ENCODE measurements at regions not wholly inside any gene's neighbourhood (a gene's known extent, or its start where the extent isn't known, plus 50 kb on each side); places are given as distances from the start of the nearest gene placed in this dataset.
"Not testable (repeated sequence)": the region's sequence is repeated elsewhere in the genome, so short reads cannot be mapped to it uniquely, and the experiment has no call there.

DNA sequence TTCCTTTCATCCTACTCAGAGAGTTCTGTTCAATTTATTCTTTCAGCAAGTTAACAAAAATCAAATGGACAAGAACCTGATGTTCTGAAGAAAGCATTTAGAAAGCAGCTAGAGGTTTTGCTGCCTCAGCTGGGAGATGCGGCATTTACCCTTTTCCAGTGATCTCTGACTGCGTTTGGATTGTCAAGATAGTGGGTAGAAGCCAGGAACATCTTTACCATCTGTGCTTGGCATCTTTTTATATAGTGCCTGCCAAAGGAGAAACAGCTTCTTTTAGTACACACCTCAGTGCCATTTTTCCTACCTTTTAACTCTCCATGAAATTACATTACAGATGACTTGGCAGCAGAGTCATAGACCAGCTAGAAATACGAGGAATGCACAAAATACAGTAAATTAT is 680.8 kb downstream of the SLITRK1 start:
- no peak for DNase-seq

DNA sequence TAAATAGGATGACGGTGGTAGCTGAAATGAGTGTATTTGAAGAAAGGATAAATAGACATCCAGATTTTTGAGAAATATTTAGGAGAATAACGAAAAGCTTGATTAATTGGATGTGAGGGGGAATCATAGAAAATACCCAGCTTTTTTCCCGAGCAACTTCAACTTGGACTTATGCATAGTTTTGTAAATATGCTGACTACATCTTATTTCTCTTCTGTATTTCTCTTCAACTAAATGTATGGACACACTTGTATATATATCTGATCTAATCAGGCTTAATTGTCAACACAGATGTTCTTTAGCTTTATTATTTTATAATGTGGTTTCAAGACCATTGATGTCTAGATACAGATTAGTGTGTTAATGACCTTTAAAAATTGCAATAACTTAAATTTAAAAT is 685.0 kb downstream of the SLITRK1 start:
- no peak for DNase-seq

DNA sequence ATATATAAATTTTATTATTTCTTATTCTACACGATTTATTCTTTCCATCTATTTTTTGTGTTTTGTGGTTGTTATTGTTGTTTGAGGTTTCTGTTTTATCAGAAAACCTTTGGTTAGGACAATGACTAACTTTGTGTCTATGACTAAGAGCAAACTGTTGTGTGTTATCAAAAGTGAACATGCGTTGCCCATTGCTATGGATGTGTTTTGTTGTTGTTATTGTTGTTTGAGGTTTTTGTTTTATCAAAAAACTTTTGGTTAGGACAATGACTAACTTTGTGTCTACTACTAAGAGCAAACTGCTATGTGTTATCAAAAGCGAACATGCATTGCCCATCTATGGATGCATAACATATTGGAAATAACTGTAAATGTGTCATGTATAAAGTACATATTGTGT is 692.3 kb downstream of the SLITRK1 start:
- no peak for DNase-seq

DNA sequence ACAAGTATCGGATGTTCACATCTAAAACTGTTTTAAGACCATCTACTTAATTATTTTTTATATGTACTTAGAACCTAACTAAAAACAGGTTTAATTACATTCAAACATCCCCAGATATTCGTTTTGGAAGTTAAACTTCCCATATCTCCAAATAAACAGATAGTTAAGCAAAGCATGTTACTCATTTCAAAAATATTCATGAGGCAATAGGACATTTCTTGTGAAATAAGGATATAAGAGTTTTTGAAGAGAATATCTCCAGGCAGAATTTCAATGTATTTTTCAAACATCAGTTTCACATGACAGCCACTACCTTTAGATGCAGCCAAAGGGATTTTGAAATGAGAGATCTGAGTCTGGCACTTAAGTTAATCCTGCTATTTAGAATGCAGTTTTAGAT is 697.5 kb downstream of the SLITRK1 start:
- no peak for DNase-seq

DNA sequence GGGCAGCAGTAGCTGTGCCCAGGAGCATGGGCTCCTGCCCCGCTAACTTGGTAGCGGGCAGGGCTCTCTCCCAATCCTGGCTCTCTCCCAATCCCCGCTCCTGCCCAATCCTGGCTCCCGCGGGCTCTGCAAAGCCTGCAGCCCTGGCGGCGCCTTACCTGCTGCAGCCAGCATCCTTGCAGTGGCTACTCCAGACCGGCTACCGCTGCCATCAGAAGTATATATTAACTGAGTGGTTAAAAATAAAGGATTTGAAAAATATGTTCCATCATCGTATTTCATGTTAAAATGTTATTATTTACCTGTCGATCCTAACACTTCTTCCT is 698.2 kb downstream of the SLITRK1 start:
- DNase-seq, result no peak

DNA sequence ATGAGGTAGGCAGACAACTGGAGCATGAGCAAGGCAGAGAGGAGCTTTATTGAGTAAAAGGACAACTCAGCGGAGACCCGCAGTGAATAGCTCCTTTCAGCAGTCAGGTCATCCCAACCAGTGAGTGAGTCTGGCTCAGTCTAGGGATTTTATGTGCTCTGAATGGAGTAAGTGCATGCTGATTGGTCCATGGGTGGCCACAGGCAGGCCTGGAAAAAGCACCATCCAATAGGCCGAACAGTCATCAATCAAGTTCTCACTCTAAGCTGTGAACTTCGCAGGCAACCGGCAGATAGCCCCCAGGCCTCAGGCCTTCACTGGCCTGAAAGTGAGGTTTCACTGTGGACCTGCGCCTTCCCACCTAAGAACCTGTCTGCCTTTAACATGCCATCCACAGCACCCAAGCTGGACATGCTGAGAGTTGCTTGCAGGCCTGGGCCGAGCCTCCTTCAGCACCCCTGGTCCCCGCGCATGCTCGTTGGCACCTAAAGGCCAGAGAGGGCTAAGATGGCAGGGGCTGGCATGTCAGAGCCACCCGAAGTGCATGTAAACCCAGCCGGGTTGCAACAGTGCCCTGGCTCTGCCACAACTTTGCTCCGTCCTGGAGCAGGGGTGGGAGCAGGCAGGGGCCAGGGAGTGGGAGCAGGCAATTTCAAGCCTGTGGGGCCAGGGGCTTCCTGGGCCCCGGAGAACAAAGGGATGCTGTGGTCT is 698.7 kb downstream of the SLITRK1 start:
- no peak for DNase-seq

DNA sequence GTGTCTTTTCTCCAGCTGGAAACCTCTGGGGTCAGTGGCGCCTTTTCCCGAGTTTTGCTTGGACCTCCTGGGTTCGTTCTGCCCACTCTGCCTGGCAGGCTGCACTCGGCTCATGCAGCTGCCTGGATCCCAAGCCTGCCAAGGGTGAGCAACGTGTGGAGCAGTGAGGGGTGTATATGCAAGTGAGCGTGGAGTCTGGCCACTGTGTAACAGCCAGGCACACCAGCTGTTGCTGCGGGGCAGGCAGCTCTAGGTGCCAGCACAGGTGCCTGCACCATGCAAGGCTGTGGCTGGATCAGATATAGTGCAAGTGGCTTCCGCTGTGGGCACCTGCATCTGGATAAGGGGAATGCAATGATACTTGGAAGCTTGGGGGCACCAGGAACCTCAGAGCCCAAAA is 699.4 kb downstream of the SLITRK1 start:
- DNase-seq, result no peak

DNA sequence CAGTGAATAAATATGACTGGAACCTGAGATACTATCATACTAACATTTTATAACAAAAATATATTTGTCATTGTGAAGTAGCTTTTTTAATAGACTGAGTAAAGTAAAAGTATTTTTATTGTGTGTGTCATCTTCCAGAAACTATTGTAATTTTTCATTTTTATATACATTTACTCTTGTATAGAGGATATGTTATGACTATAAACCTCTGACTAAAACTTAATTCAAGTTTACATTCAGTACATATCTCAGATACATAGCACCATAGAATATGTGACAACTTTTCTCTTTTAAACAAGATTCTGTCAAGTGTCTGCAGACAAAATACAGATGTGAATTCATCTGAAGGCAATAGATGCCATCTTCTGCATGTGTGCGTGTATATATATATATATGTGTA is 704.3 kb downstream of the SLITRK1 start:
- no peak for DNase-seq

DNA sequence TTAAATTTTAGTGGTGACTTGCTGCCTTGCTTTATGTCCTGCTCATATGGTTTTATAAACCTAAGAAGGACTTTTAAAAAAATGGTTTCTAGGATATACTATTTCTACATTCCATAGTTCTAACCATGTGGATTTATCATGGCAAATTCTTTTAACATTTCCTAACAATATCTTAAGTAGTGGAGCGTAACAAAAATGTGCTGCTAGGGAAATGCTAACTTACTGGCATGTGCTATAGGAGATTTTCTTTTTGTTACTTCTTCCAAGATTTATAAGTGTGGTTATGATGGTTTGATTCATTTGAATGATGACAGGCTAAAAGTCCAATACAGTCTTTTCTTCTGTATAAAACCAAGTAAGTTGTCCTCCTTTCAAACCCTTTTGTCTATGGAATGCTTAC is 713.7 kb downstream of the SLITRK1 start:
- no peak for DNase-seq

DNA sequence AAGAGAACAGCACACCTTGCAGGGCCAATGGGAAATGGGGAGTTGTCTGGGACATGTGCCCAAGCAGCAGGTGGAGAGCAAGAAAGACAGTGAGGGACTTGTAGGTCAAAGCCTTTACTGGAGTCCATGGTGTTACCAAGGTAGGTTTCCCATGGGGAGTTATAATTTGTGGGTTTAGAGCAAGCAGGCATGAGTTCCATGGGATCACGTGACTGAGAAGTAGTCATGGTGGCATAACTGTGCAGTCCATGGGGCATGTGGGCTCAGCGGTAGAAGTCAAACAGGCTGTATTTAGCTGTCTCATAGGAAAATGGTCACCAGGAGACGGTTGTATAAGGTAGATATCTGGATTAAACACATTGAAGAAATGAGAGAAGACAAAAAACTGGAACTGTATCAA is 715.1 kb downstream of the SLITRK1 start:
- DNase-seq, result no peak

DNA sequence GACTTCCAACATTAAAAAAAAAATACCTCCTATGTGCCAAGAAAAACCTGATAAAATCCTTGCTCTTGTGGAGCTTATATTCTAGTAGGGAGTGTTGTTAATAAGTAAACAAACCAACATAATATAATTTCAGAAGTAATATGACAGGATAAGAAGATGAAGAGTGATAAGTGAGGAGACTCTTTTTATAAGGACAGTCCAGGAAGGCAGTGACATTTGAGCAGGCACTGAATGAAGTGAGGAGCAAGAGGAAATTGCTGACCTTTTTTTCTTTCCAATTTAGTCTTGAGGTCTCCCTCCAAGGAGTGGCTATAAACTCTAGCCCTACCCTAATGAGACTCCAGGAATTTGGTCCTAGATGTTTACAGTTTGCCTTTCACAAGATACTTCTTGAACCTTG is 715.7 kb downstream of the SLITRK1 start:
- no peak for DNase-seq

DNA sequence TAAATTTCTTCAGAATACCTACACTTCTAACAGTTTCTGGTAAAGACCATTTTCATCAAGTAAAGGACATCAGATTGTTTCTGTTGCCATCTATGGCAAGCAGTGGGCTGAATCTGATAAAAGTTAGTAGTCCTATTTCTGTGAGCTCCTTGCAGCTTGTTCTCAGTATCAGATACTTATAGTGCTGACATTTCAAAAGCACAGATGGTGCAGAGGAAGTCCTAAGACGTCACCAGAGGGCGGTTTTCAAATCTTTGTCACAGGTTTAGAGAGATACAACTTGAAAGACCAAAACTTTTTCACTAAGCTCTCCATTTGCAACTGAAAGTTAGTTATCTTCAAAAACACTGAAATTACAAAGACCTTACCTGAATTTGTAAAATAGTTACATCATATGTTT is 719.8 kb downstream of the SLITRK1 start:
- no peak for DNase-seq

DNA sequence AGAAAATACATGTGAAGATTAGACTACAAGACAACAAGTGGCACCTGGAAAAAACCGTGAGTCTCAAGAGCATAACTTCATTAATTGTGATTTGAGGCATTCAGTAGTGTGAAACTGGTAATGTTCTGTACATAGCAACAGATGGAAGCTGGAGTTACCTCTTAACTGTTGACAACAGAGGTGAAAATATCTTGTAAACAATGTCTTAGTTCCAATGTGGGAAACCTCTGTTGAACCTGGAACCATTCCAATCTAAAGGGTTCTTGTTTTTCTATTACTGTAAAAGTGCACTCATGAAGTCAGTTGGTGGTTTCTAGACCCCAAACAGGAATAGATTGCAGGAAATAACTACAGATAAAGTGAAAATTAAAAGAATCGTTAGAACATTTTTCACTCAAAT is 728.4 kb downstream of the SLITRK1 start:
- DNase-seq, result peak; percentile 93

DNA sequence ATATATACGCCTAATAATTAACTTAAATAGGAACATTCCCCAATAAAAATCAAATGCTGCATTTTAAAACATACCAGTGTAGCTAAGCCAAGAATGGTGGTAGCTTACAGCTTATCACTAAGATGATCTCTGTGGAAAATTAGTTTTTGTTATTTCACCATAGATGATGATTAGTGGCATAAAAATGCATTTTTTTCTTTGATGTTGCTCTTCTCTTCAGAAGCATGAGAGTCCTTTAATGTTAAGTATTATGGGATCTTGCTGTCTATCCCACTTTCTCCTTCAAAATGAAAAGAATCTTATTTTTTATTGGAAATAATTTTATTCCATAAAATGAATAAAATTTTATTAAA is 731.0 kb downstream of the SLITRK1 start:
- DNase-seq, result no peak

DNA sequence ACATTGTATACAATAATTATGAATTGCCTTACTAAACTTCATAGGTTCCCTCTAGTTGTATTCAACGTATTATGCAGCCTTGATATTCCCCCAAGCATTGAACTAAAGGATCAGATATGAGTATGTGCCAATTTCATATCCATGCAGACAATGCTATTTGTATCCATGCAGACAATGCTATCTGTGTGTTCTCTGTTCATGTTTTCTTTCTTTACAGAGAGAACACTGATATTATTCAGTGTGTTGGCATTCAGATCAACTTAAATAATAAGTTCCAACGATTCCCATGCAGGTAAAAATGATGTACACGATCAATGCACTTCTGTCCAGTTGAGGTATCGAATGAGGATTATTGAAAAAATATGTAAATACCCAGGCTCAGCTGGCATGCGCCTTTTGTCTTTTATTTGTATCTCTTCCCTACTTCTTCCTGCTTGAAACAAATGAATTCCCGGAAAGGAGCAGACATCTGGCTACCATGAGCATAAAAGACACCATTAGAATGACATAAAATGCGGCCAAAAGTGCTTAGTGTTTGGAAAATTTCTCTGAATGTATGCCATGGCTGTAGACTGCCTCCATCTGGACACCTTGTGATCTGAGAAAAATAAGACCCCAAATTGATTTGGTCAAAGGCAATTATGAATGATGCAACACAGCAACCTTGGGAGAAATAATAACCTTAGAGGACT is 731.5 kb downstream of the SLITRK1 start:
- DNase-seq, result no peak

DNA sequence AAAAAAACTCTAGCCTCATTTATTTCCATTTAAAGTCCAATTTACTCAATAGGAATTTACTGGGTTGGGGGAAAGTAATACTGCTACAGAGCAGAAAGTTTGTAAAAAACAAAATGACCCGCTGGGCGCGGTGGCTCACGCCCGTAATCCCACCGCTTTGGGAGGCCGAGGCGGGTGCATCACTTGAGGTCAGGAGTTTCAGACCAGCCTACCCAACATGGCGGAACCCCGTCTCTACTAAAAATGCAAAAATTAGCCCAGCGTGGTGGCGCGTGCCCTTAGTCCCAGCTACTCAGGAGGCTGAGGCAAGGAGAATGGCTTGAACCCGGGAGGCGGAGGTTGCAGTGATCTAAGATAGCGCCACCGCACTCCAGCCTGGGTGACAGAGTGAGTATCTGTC is 745.6 kb downstream of the SLITRK1 start:
- no peak for DNase-seq

DNA sequence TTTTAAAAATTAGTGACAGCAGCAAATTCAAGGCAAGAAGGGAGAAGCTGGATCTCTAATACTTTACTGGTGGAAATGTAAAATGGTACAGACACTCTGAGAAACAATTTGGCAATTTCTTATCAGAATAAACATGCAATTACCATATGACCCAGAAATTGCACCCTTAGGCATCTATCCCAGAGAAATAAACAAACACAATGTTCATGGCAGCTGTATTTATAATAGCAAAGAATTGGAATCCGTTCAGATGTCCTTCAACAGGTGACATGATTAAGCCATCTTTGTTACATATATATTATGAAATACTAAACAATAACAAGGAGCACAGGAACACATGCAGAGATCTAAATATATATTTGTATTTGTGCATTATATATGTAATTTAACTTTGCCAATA is 756.5 kb downstream of the SLITRK1 start:
- DNase-seq, result no peak

DNA sequence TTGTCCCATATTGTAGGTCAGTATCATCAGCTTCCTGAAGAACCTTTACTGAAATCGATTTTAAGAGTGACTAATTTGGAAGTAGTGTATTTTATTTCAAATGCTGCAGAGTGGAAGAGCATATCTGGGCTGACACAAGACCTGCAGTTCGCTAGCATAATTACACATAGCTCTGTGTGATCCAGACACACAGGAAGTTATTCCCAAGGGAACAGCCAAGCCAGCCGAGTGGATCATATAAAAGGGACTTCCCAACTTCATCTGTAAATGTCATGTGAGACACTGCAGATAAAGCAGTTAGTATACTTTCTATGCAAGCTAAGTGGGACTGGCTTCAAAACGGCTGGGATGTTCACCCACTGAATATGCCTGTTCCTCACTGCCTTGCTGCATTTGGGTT is 760.4 kb downstream of the SLITRK1 start:
- DNase-seq, result no peak

DNA sequence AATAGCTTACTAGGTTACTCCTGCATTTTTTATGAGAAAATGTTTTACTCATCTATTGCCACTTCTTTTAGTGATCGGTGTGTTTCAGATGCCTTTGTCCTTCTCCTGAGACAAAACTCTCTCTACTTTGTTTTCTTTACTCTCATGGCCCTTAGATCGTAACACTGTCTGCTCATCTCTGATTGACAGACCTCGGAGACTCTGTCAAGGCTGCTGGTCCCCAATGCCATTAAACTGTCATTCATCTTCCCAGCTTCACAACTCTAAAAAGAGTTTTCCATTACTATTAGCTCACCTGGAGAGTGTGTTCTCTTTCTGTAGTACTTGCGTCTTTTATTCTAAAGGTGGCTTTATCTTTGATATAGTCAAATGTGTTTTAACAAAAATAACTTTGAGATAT is 765.2 kb downstream of the SLITRK1 start:
- DNase-seq, result no peak

DNA sequence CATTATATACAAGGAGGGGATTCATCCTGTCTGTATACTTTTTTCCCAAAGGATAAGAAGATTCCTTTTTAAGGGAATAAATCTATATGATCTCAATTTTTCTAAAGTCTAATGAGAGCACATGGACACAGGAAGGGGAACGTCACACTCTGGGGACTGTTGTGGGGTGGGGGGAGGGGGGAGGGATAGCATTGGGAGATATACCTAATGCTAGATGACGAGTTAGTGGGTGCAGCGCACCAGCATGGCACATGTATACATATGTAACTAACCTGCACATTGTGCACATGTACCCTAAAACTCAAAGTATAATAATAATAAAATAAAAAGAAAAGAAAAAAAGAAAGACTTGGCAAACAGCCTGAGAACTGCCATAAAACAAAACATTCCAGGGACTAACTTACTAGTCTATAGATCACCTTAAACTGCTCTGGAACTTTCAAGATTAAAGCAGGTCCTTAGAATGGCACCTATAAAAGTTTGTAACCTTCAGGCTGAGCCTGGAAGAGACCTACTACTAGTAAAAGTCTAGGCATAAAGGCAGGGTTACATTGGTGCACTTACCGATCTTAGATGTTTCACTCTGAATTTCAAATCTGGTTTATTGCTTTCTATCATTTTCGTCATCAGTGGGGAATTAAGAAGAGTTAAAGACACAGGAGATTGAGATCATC is 780.6 kb downstream of the SLITRK1 start:
- DNase-seq, result not testable (repeated sequence)

DNA sequence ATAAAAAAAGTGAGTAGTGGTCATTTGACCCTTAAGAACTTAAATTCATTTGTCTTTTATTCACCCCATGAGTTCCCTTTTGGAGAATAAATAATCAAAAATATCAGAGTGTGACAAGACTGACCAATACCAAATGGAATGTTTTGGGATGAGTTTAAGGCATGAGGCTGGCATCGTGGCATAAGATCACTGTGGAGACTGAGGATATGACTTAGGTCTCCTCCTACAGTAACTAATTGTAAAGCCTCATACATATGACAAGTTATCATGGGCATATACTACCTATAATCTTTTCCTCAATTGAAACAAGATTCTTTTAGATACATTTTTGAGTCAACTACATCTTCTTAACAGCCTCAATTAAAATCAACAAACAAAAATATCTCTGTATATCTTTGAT is 782.0 kb downstream of the SLITRK1 start:
- no peak for DNase-seq

DNA sequence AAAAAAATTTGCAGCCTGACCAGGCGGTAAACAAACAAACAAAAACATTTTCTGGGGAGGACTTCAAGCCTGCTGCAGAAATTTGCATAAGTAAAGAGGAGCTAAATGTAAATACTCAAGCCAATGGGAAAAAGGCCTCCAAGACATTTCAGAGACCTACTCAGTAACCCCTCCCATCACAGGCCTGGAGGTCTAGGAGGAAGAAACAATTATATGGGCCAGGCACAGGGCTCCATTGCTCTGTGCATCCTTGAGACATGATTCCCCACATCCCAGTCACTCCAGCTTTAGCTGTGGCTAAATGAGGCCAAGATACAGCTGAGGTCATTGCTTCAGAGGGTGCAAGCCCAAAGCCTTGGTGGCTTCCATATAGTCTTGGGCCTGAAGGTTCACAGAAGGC is 793.4 kb downstream of the SLITRK1 start:
- no peak for DNase-seq

DNA sequence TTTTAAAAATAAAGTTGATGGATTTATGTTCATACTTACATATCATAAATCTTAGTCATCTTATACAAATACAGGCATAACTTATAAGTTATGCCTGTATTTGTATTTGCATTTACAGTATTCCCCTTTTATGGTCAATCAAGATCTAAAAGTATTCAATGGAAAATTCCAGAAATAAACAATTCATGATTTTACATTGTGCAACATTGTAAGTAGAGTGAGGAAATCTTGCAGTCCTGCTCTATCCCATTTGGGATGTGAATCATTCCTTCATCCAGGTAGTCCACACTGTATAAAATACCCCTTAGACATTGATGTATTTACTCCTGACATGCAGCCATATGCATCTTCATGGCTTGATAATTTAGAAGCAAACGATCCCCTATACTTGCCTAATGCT is 795.3 kb downstream of the SLITRK1 start:
- no peak for DNase-seq

DNA sequence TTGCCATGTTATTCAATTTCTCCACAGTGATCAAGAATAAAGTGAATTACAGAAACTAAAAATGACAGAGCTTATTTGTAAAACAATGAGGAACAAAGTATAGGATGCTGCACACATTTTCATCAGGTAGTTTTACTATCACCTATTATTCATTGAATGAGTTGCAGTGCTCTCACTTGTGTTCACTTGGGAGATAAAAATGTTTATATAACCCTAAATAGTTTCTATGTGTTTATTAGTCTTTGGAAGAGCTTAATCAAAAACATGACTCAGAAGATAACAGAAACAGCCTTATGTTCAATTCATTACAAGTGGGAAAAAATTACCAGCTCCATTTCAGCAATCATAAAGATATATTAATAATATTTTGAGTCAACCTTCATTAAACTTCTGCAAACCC is 796.2 kb downstream of the SLITRK1 start:
- no peak for DNase-seq

All from NCI-H1092 treated with DMSO at 0.1 percent for 48 hours (cell line).